Vagina (tissue), 2 donors: ENCODE measurements at regions not wholly inside any gene's neighbourhood (a gene's known extent, or its start where the extent isn't known, plus 50 kb on each side); places are given as distances from the start of the nearest gene placed in this dataset.

ENCODE experiments used
- CTCF ChIP-seq, 3 experiments: fragments of 450-650 bp in 2 of 3; fragments of 200-600 bp in 1 of 3; sonication (generic) in 1 of 3; IDR thresholded peaks; one replicate each; pipeline ENCODE4 v1.5.1; 2017 to 2019; ENCODE audit warnings: antibody characterized with exemption in 3 of 3, mild to moderate bottlenecking in 2 of 3, moderate library complexity in 2 of 3
- POLR2A ChIP-seq, 2 donors: fragments of 450-650 bp; IDR thresholded peaks; one replicate each; pipeline ENCODE4 v1.6.1; 2017; ENCODE audit warnings: antibody characterized with exemption in 2 of 2, mild to moderate bottlenecking in 2 of 2, moderate library complexity in 2 of 2
- POLR2AphosphoS5 ChIP-seq, 2 donors: sonication (generic); formaldehyde crosslinking; IDR thresholded peaks; one replicate each; pipeline ENCODE4 v1.9.0; 2017; ENCODE audit warnings: antibody characterized with exemption in 2 of 2, mild to moderate bottlenecking in 2 of 2, low read depth in 1 of 2; ENCODE audit not compliant: insufficient read depth in 1 of 2

GRCh38 chr20:30611239-30611984 lies 646.1 kb upstream of the DEFB115 start:
- TF ChIP-seq POLR2A (IDR thresholded peaks at IDR 0.05) (no peak), POLR2AphosphoS5 (IDR thresholded peaks at IDR 0.05; ENCODE audit: insufficient read depth in 1 of 2, low read depth in 1 of 2) (no peak), CTCF (IDR thresholded peaks at IDR 0.05) (no peak)
